HFFc6 (cell line): ENCODE measurements at regions not wholly inside any gene's neighbourhood (a gene's known extent, or its start where the extent isn't known, plus 50 kb on each side); places are given as distances from the start of the nearest gene placed in this dataset.
"Not testable (repeated sequence)": the region's sequence is repeated elsewhere in the genome, so short reads cannot be mapped to it uniquely, and the experiment has no call there.

Source experiments
- DNase-seq: peaks from one replicate; pipeline ENCODE4 v3.0.0-alpha.2; 2018
- H3K27ac Mint-ChIP-seq: 2 replicates; pipeline ENCODE4 v1.8.0; 2020; ENCODE audit warnings: mild to moderate bottlenecking, mixed read lengths
- H3K27me3 Mint-ChIP-seq: 2 replicates; pipeline ENCODE4 v1.8.0; 2021; ENCODE audit warnings: mild to moderate bottlenecking, moderate library complexity, mixed read lengths; ENCODE audit not compliant: insufficient read depth
- H3K36me3 Mint-ChIP-seq: 2 replicates; pipeline ENCODE4 v1.8.0; 2021; ENCODE audit warnings: low read depth, mixed read lengths
- H3K4me1 Mint-ChIP-seq: 2 replicates; pipeline ENCODE4 v1.8.0; 2020; ENCODE audit warnings: low read depth, mixed read lengths
- H3K4me3 Mint-ChIP-seq: 2 replicates; pipeline ENCODE4 v1.8.0; 2020; ENCODE audit warnings: mild to moderate bottlenecking, moderate library complexity, mixed read lengths
- H3K9me3 Mint-ChIP-seq: 2 replicates; pipeline ENCODE4 v1.8.0; 2020; ENCODE audit warnings: mild to moderate bottlenecking, mixed read lengths
- CTCF ChIP-seq: fragments of 200-600 bp; sonication (generic); IDR thresholded peaks from 2 replicates; pipeline ENCODE4 v1.5.0; 2021; ENCODE audit warnings: antibody characterized with exemption, mild to moderate bottlenecking

GRCh38 chr1:76725864-76726619 lies 141.2 kb upstream of the ST6GALNAC5 start:
- Mint-ChIP-seq H3K36me3 (no peaks in the 10 kb centered on the region), H3K9me3 (no peaks in the 10 kb centered on the region), H3K27me3 (no peaks in the 10 kb centered on the region)

GRCh38 chr1:76727520-76727919 lies 139.8 kb upstream of the ST6GALNAC5 start:
- Mint-ChIP-seq H3K4me3 (no peak overlapping the region), H3K4me1 (no peaks in the 10 kb centered on the region), H3K27ac (no peak overlapping the region), H3K27me3 (no peaks in the 10 kb centered on the region), H3K9me3 (no peaks in the 10 kb centered on the region), H3K36me3 (no peaks in the 10 kb centered on the region)
- no peak for TF ChIP-seq CTCF
- no peak for DNase-seq

More at GRCh38 chr1:76725864-76726619, 141.2 kb upstream of the ST6GALNAC5 start:
- TF ChIP-seq CTCF, result no peak
- Mint-ChIP-seq H3K4me1 (no peaks in the 10 kb centered on the region), H3K4me3 (no peak overlapping the region), H3K27ac (no peak overlapping the region)
- no peak for DNase-seq

GRCh38 chr1:76729142-76729541 lies 138.1 kb upstream of the ST6GALNAC5 start:
- no peaks in the 10 kb centered on the region for H3K36me3 Mint-ChIP-seq
- no peaks in the 10 kb centered on the region for H3K27me3 Mint-ChIP-seq
- no peak overlapping the region for H3K27ac Mint-ChIP-seq
- no peaks in the 10 kb centered on the region for H3K4me1 Mint-ChIP-seq
- no peak for TF ChIP-seq CTCF
- no peak for DNase-seq
- H3K9me3 Mint-ChIP-seq, result no peaks in the 10 kb centered on the region
- no peak overlapping the region for H3K4me3 Mint-ChIP-seq

- no peak overlapping the region for H3K27ac Mint-ChIP-seq
Observed at GRCh38 chr1:76730027-76730426, 137.3 kb upstream of the ST6GALNAC5 start.

GRCh38 chr1:76738355-76738754 lies 128.9 kb upstream of the ST6GALNAC5 start:
- not testable (repeated sequence) for H3K4me3 Mint-ChIP-seq, H3K27me3 Mint-ChIP-seq, H3K36me3 Mint-ChIP-seq

More at GRCh38 chr1:76730027-76730426, 137.3 kb upstream of the ST6GALNAC5 start:
- no peaks in the 10 kb centered on the region for H3K4me1 Mint-ChIP-seq
- H3K27me3 Mint-ChIP-seq, result no peaks in the 10 kb centered on the region
- H3K9me3 Mint-ChIP-seq, result no peaks in the 10 kb centered on the region
- H3K4me3 Mint-ChIP-seq, result no peak overlapping the region
- no peak for TF ChIP-seq CTCF
- no peaks in the 10 kb centered on the region for H3K36me3 Mint-ChIP-seq
- DNase-seq, result no peak

GRCh38 chr1:76740956-76741355 lies 126.3 kb upstream of the ST6GALNAC5 start:
- not testable (repeated sequence) for H3K27ac Mint-ChIP-seq, H3K4me3 Mint-ChIP-seq, H3K36me3 Mint-ChIP-seq, DNase-seq, H3K4me1 Mint-ChIP-seq, H3K27me3 Mint-ChIP-seq
- peaks cover 26% of the 10 kb centered on the region for H3K9me3 Mint-ChIP-seq

More at GRCh38 chr1:76738355-76738754, 128.9 kb upstream of the ST6GALNAC5 start:
- H3K27ac Mint-ChIP-seq, DNase-seq, H3K4me1 Mint-ChIP-seq: not testable (repeated sequence)
- H3K9me3 Mint-ChIP-seq, result peaks cover 21% of the 10 kb centered on the region
